ENCODE measurements at regions not wholly inside any gene's neighbourhood (a gene's known extent, or its start where the extent isn't known, plus 50 kb on each side); places are given as distances from the start of the nearest gene placed in this dataset.

- TF ChIP-seq CTCF (conservative IDR thresholded peaks at IDR 0.05; ENCODE audit: low read depth, low read length), result no peak
- DNase-seq (ENCODE audit: low read depth), result no peak
- no peak overlapping the region for H3K4me3 ChIP-seq (ENCODE audit: low read depth, low read length)
These were observed 176.1 kb upstream of the HS3ST1 start for GRCh38 chr4:11604821-11605220.

GRCh38 chr4:11603591-11604194 is 175.0 kb upstream of the HS3ST1 start:
- H3K4me3 ChIP-seq (ENCODE audit: low read depth, low read length), result no peak overlapping the region
- DNase-seq (ENCODE audit: low read depth), result no peak
- TF ChIP-seq CTCF (conservative IDR thresholded peaks at IDR 0.05; ENCODE audit: low read depth, low read length), result no peak

GRCh38 chr4:11602606-11603340 is 174.1 kb upstream of the HS3ST1 start:
- TF ChIP-seq CTCF (conservative IDR thresholded peaks at IDR 0.05; ENCODE audit: low read depth, low read length), result no peak
- no peak overlapping the region for H3K4me3 ChIP-seq (ENCODE audit: low read depth, low read length)
- peak; percentile 15 for DNase-seq (ENCODE audit: low read depth)

- H3K4me3 ChIP-seq (ENCODE audit: low read depth, low read length), result no peak overlapping the region
- TF ChIP-seq CTCF (conservative IDR thresholded peaks at IDR 0.05; ENCODE audit: low read depth, low read length), result no peak
- no peak for DNase-seq (ENCODE audit: low read depth)
These were observed 170.4 kb upstream of the HS3ST1 start for GRCh38 chr4:11599064-11599463.

- no peak for DNase-seq (ENCODE audit: low read depth)
- H3K4me3 ChIP-seq (ENCODE audit: low read depth, low read length), result no peak overlapping the region
- no peak for TF ChIP-seq CTCF (conservative IDR thresholded peaks at IDR 0.05; ENCODE audit: low read depth, low read length)
These were observed 169.9 kb upstream of the HS3ST1 start for GRCh38 chr4:11598591-11598990.

GRCh38 chr4:11597506-11597905 is 168.8 kb upstream of the HS3ST1 start:
- no peak for TF ChIP-seq CTCF (conservative IDR thresholded peaks at IDR 0.05; ENCODE audit: low read depth, low read length)
- no peak for DNase-seq (ENCODE audit: low read depth)
- no peak overlapping the region for H3K4me3 ChIP-seq (ENCODE audit: low read depth, low read length)

- no peak overlapping the region for H3K4me3 ChIP-seq (ENCODE audit: low read depth, low read length)
- DNase-seq (ENCODE audit: low read depth), result no peak
- TF ChIP-seq CTCF (conservative IDR thresholded peaks at IDR 0.05; ENCODE audit: low read depth, low read length), result no peak
These were observed 168.3 kb upstream of the HS3ST1 start for GRCh38 chr4:11596989-11597388.
